K562 (cell line): ENCODE measurements at regions not wholly inside any gene's neighbourhood (a gene's known extent, or its start where the extent isn't known, plus 50 kb on each side); places are given as distances from the start of the nearest gene placed in this dataset.

Source experiments
- COPS2 ChIP-seq: fragments of 450-650 bp; conservative IDR thresholded peaks from 2 replicates; pipeline ENCODE4 v1.6.1; 2016; ENCODE audit warnings: mild to moderate bottlenecking, moderate library complexity
- EHMT2 ChIP-seq: fragments of 450-650 bp; IDR thresholded peaks from 2 replicates; pipeline ENCODE4 v1.6.1; 2018; ENCODE audit warnings: antibody characterized with exemption
- ELF1 ChIP-seq: fragments of 200-800 bp; sonication (Bioruptor generic); IDR thresholded peaks from 2 replicates; pipeline ENCODE4 v1.6.1; 2016; ENCODE audit warnings: missing genetic modification characterization, missing compliant biosample characterization
- GTF2F1 ChIP-seq: IDR thresholded peaks from 2 replicates; pipeline ENCODE4 v1.6.1; 2011; ENCODE audit warnings: low read depth, low read length, improper control_type of control experiment
- HNRNPUL1 ChIP-seq: fragments of 200-400 bp; formaldehyde crosslinking; IDR thresholded peaks from 2 replicates; pipeline ENCODE4 v1.6.1; 2017; ENCODE audit warnings: low read length
- L3MBTL2 ChIP-seq: fragments of 450-650 bp; IDR thresholded peaks from 2 replicates; pipeline ENCODE4 v1.6.1; 2016; ENCODE audit warnings: mild to moderate bottlenecking, moderate library complexity
- MAFK ChIP-seq: IDR thresholded peaks from 2 replicates; pipeline ENCODE4 v1.6.1; 2011; ENCODE audit warnings: low read length, improper control_type of control experiment
- NFE2 ChIP-seq: IDR thresholded peaks from 2 replicates; pipeline ENCODE4 v1.6.1; 2014; ENCODE audit warnings: antibody characterized with exemption, low read depth
- POLR3G ChIP-seq: IDR thresholded peaks from 2 replicates; pipeline ENCODE4 v1.6.1; 2011; ENCODE audit not compliant: insufficient read length, insufficient replicate concordance; ENCODE audit errors: extremely low read depth
- SMARCC2 ChIP-seq: fragments of 450-650 bp; IDR thresholded peaks from 2 replicates; pipeline ENCODE4 v1.6.1; 2017; ENCODE audit warnings: antibody characterized with exemption, moderate library complexity, mild to moderate bottlenecking, low read depth
- SMARCE1 ChIP-seq: fragments of 450-650 bp; IDR thresholded peaks from 2 replicates; pipeline ENCODE4 v1.7.1; 2016; ENCODE audit warnings: mild to moderate bottlenecking
- STAT5B ChIP-seq: fragments of 250-450 bp; sonication (Bioruptor Pico); IDR thresholded peaks from 2 replicates; pipeline ENCODE4 v1.8.0; 2021; ENCODE audit warnings: mild to moderate bottlenecking, inconsistent platforms
- U2AF2 ChIP-seq: fragments of 200-400 bp; formaldehyde crosslinking; optimal IDR thresholded peaks from 2 replicates; pipeline ENCODE3; 2017; ENCODE audit warnings: low read depth, mild to moderate bottlenecking, low read length
- ZNF384 ChIP-seq: IDR thresholded peaks from 2 replicates; pipeline ENCODE4 v1.6.1; 2012; ENCODE audit warnings: low read depth, low read length, improper control_type of control experiment
- ZNF644 ChIP-seq: fragments of 200-800 bp; sonication (Bioruptor generic); IDR thresholded peaks from 2 replicates; pipeline ENCODE4 v1.6.1; 2016; ENCODE audit warnings: low read depth, missing genetic modification characterization, missing compliant biosample characterization
- TF ChIP-seq, protein P1 (sequence below): fragments of 450-650 bp; IDR thresholded peaks from 2 replicates; pipeline ENCODE4 v1.7.1; 2018; ENCODE audit warnings: mild to moderate bottlenecking, low read depth; ENCODE audit not compliant: partially characterized antibody
- TF ChIP-seq, protein P2 (sequence below): fragments of 250-450 bp; sonication (Bioruptor Pico); IDR thresholded peaks from 2 replicates; pipeline ENCODE4 v1.8.0; 2022; ENCODE audit warnings: inconsistent platforms, mild to moderate bottlenecking, moderate library complexity, borderline replicate concordance
- TF ChIP-seq, protein P3 (sequence below): IDR thresholded peaks from 3 replicates; pipeline ENCODE4 v1.6.1; 2011; ENCODE audit warnings: borderline replicate concordance, mild to moderate bottlenecking; ENCODE audit not compliant: insufficient read length, insufficient read depth
- TF ChIP-seq, protein P4 (sequence below): fragments of 250-450 bp; sonication (Bioruptor Pico); IDR thresholded peaks from 2 replicates; pipeline ENCODE4 v1.5.0; 2021
- TF ChIP-seq, protein P5 (sequence below): fragments of 200-800 bp; sonication (Bioruptor generic); IDR thresholded peaks from 2 replicates; pipeline ENCODE4 v1.6.1; 2017; ENCODE audit warnings: missing genetic modification characterization, missing compliant biosample characterization

DNA sequence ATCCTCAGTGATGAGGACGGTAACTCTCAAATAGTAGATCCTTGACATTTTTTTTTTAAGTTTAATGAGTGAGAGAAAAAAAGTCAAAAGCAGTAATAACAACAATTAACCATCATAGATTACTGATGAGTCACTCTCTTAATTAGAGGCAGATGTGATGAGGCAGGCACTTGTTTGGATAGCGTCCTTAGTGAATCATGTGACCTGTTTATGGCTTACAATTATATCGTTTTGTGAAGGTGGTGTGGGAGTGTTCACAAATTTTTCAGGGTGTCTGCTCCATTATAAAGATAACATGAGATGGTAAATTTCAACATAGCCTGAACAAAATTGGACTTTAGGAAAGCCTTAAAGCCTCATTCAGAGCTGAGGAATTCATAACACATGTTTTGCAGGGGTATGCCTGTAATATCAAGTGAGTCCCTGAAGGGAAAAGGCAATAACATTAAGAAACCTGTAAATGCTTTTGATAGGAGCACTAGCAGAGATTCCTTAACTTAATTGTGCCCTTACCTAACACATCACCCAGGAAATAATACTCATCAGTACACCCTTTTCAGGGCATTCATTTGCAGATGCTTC is 51.9 kb upstream of the XIAP start (continued):
- TF ChIP-seq NFE2 = peak; percentile 22; the same call in 1 of the 2 replicates
- no peak for TF ChIP-seq ELF1 (tag)
- TF ChIP-seq STAT5B (CRISPR knock-in tag) = no peak
- no peak for TF ChIP-seq ZNF384
- peak; percentile 14; the same call in 1 of the 2 replicates for TF ChIP-seq SMARCE1
- no peak for TF ChIP-seq U2AF2
- TF ChIP-seq, protein P1, sequence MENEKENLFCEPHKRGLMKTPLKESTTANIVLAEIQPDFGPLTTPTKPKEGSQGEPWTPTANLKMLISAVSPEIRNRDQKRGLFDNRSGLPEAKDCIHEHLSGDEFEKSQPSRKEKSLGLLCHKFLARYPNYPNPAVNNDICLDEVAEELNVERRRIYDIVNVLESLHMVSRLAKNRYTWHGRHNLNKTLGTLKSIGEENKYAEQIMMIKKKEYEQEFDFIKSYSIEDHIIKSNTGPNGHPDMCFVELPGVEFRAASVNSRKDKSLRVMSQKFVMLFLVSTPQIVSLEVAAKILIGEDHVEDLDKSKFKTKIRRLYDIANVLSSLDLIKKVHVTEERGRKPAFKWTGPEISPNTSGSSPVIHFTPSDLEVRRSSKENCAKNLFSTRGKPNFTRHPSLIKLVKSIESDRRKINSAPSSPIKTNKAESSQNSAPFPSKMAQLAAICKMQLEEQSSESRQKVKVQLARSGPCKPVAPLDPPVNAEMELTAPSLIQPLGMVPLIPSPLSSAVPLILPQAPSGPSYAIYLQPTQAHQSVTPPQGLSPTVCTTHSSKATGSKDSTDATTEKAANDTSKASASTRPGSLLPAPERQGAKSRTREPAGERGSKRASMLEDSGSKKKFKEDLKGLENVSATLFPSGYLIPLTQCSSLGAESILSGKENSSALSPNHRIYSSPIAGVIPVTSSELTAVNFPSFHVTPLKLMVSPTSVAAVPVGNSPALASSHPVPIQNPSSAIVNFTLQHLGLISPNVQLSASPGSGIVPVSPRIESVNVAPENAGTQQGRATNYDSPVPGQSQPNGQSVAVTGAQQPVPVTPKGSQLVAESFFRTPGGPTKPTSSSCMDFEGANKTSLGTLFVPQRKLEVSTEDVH = no peak
- TF ChIP-seq, protein P2, sequence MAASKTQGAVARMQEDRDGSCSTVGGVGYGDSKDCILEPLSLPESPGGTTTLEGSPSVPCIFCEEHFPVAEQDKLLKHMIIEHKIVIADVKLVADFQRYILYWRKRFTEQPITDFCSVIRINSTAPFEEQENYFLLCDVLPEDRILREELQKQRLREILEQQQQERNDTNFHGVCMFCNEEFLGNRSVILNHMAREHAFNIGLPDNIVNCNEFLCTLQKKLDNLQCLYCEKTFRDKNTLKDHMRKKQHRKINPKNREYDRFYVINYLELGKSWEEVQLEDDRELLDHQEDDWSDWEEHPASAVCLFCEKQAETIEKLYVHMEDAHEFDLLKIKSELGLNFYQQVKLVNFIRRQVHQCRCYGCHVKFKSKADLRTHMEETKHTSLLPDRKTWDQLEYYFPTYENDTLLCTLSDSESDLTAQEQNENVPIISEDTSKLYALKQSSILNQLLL (CRISPR knock-in tag) = no peak
- no peak for TF ChIP-seq POLR3G
- no peak for TF ChIP-seq SMARCC2
- TF ChIP-seq, protein P3, sequence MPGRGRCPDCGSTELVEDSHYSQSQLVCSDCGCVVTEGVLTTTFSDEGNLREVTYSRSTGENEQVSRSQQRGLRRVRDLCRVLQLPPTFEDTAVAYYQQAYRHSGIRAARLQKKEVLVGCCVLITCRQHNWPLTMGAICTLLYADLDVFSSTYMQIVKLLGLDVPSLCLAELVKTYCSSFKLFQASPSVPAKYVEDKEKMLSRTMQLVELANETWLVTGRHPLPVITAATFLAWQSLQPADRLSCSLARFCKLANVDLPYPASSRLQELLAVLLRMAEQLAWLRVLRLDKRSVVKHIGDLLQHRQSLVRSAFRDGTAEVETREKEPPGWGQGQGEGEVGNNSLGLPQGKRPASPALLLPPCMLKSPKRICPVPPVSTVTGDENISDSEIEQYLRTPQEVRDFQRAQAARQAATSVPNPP = no peak
- TF ChIP-seq HNRNPUL1 = no peak
- TF ChIP-seq, protein P4, sequence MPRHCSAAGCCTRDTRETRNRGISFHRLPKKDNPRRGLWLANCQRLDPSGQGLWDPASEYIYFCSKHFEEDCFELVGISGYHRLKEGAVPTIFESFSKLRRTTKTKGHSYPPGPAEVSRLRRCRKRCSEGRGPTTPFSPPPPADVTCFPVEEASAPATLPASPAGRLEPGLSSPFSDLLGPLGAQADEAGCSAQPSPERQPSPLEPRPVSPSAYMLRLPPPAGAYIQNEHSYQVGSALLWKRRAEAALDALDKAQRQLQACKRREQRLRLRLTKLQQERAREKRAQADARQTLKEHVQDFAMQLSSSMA = no peak
- no peak for TF ChIP-seq ZNF644
- TF ChIP-seq, protein P5, sequence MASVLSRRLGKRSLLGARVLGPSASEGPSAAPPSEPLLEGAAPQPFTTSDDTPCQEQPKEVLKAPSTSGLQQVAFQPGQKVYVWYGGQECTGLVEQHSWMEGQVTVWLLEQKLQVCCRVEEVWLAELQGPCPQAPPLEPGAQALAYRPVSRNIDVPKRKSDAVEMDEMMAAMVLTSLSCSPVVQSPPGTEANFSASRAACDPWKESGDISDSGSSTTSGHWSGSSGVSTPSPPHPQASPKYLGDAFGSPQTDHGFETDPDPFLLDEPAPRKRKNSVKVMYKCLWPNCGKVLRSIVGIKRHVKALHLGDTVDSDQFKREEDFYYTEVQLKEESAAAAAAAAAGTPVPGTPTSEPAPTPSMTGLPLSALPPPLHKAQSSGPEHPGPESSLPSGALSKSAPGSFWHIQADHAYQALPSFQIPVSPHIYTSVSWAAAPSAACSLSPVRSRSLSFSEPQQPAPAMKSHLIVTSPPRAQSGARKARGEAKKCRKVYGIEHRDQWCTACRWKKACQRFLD (CRISPR knock-in tag) = no peak
- no peak for TF ChIP-seq COPS2
- TF ChIP-seq EHMT2 = no peak
- no peak for TF ChIP-seq GTF2F1
- peak; percentile 34; the same call in 1 of the 2 replicates for TF ChIP-seq MAFK
- no peak for TF ChIP-seq L3MBTL2
